ENCODE measurements at regions not wholly inside any gene's neighbourhood (a gene's known extent, or its start where the extent isn't known, plus 50 kb on each side); places are given as distances from the start of the nearest gene placed in this dataset.

DNA sequence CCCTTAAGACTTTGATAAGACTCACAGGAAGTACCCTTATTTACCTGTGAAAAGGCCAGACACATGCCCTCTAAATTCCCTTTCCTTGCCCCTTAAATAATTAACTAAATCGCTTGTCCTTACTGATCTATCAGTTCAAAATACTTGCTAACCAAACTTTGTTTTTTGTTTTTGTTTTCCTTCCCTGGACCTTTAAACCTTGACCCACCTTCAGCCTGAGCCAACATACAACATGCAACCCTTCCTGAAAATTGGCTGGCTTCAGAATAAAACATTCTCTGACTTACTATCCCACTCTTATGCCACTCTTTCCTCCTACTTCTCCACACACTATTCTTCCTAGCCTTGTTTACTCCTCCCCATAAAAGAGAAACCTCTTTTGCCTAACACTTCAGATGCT is 448.1 kb upstream of the TRAM1L1 start:
- POLR2A ChIA-PET = no interaction called here
- BruUV-seq (replicated peaks) = no TSS peak

DNA sequence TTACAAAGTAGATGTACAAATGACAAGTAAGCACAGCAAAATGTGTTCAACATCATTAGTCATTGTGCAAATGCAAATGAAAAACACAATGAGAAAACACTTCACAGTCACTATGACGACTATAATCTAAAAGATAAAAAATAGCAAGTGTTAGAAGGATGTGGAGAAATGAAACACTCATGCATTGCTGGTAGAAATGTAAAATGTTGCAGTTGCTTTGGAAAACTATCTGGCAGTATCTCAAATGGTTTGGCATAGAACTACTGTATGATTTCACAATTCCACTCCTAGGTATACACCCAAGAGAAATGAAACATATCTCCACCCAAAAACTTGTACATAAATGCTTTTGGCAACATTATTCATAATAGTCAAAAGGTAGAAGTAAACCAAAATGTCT is 459.7 kb upstream of the TRAM1L1 start:
- Mint-ChIP-seq H3K27ac (ENCODE audit: unreplicated experiment) (no peak overlapping the region), H3K9me3 (ENCODE audit: unreplicated experiment) (no peaks in the 10 kb centered on the region), H3K4me3 (ENCODE audit: unreplicated experiment) (no peak overlapping the region), H3K4me1 (ENCODE audit: low read depth, unreplicated experiment) (no peaks in the 10 kb centered on the region), H3K36me3 (ENCODE audit: insufficient read depth, unreplicated experiment) (no peaks in the 10 kb centered on the region), H3K27me3 (ENCODE audit: insufficient read depth, unreplicated experiment) (no peaks in the 10 kb centered on the region)
- Histone ChIP-seq H3K9me3 (no peaks in the 10 kb centered on the region), H3K4me1 (no peaks in the 10 kb centered on the region), H3K4me3 (ENCODE audit: low read depth, low read length) (no peak overlapping the region), H3K27me3 (replicated peaks; ENCODE audit: control insufficient read depth, insufficient read depth, low read length) (no peaks in the 10 kb centered on the region), H3K36me3 (ENCODE audit: control insufficient read depth, insufficient read depth, low read length) (no peaks in the 10 kb centered on the region)
- ChIA-PET POLR2A (no interaction called here), CTCF (no interaction called here)
- BruUV-seq (replicated peaks) = no TSS peak
- intact Hi-C loops (cut with micrococcal nuclease; ENCODE audit: unreplicated experiment) = no loop called here
- DNase-seq = no peak
- TF ChIP-seq, protein P1, sequence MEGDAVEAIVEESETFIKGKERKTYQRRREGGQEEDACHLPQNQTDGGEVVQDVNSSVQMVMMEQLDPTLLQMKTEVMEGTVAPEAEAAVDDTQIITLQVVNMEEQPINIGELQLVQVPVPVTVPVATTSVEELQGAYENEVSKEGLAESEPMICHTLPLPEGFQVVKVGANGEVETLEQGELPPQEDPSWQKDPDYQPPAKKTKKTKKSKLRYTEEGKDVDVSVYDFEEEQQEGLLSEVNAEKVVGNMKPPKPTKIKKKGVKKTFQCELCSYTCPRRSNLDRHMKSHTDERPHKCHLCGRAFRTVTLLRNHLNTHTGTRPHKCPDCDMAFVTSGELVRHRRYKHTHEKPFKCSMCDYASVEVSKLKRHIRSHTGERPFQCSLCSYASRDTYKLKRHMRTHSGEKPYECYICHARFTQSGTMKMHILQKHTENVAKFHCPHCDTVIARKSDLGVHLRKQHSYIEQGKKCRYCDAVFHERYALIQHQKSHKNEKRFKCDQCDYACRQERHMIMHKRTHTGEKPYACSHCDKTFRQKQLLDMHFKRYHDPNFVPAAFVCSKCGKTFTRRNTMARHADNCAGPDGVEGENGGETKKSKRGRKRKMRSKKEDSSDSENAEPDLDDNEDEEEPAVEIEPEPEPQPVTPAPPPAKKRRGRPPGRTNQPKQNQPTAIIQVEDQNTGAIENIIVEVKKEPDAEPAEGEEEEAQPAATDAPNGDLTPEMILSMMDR (IDR thresholded peaks at IDR 0.05; ENCODE audit: insufficient read depth in 1 of 2, low read depth in 1 of 2, low read length in 1 of 2, severe bottlenecking in 1 of 2, unreplicated experiment in 1 of 2) = no peak

More for the DNA sequence above, 448.1 kb upstream of the TRAM1L1 start:
- no peaks in the 10 kb centered on the region for H3K27me3 ChIP-seq (replicated peaks; ENCODE audit: control insufficient read depth, insufficient read depth, low read length)
- TF ChIP-seq, protein P1 (IDR thresholded peaks at IDR 0.05; ENCODE audit: insufficient read depth in 1 of 2, low read depth in 1 of 2, low read length in 1 of 2, severe bottlenecking in 1 of 2, unreplicated experiment in 1 of 2) = no peak
- Mint-ChIP-seq H3K9me3 (ENCODE audit: unreplicated experiment) (no peaks in the 10 kb centered on the region), H3K4me3 (ENCODE audit: unreplicated experiment) (no peak overlapping the region), H3K27ac (ENCODE audit: unreplicated experiment) (no peak overlapping the region), H3K27me3 (ENCODE audit: insufficient read depth, unreplicated experiment) (peaks cover 5% of the 10 kb centered on the region), H3K4me1 (ENCODE audit: low read depth, unreplicated experiment) (no peaks in the 10 kb centered on the region), H3K36me3 (ENCODE audit: insufficient read depth, unreplicated experiment) (no peaks in the 10 kb centered on the region)
- CTCF ChIA-PET = no interaction called here
- H3K36me3 ChIP-seq (ENCODE audit: control insufficient read depth, insufficient read depth, low read length) = no peaks in the 10 kb centered on the region
- intact Hi-C loops (cut with micrococcal nuclease; ENCODE audit: unreplicated experiment) = no loop called here
- no peak for DNase-seq
- H3K4me1 ChIP-seq = no peaks in the 10 kb centered on the region
- no peaks in the 10 kb centered on the region for H3K9me3 ChIP-seq
- H3K4me3 ChIP-seq (ENCODE audit: low read depth, low read length) = no peak overlapping the region

DNA sequence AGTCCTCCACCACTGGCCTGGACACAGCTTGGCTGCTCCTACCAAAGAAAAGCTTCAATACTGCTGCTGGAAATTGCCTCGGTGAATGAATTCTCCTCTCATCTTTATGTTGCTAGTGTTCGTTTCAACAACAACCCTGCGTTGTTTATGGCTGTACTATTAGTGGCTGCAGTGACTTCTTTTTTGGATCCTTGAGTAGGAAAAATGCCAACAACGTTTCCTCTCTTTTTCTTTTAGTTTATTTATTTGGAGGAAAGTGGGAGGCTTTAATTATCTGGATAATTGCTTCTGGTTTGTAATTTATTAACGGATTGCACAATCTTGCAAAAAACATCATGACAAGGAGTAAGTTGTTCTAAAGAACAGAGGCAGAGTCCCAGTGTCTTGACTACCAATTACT is 464.1 kb upstream of the TRAM1L1 start:
- BruUV-seq (replicated peaks) = no TSS peak

More for the DNA sequence above, 464.1 kb upstream of the TRAM1L1 start:
- no peaks in the 10 kb centered on the region for H3K4me1 ChIP-seq
- CTCF ChIA-PET = no interaction called here
- peaks cover 4% of the 10 kb centered on the region for H3K27me3 Mint-ChIP-seq (ENCODE audit: insufficient read depth, unreplicated experiment)
- no peaks in the 10 kb centered on the region for H3K36me3 Mint-ChIP-seq (ENCODE audit: insufficient read depth, unreplicated experiment)
- intact Hi-C loops (cut with micrococcal nuclease; ENCODE audit: unreplicated experiment) = no loop called here
- no peak overlapping the region for H3K27ac Mint-ChIP-seq (ENCODE audit: unreplicated experiment)
- no peak for DNase-seq
- H3K9me3 Mint-ChIP-seq (ENCODE audit: unreplicated experiment) = no peaks in the 10 kb centered on the region
- no peaks in the 10 kb centered on the region for H3K4me1 Mint-ChIP-seq (ENCODE audit: low read depth, unreplicated experiment)
- no peaks in the 10 kb centered on the region for H3K9me3 ChIP-seq
- no peaks in the 10 kb centered on the region for H3K36me3 ChIP-seq (ENCODE audit: control insufficient read depth, insufficient read depth, low read length)
- POLR2A ChIA-PET = no interaction called here
- H3K4me3 Mint-ChIP-seq (ENCODE audit: unreplicated experiment) = no peak overlapping the region
- no peak overlapping the region for H3K4me3 ChIP-seq (ENCODE audit: low read depth, low read length)
- no peaks in the 10 kb centered on the region for H3K27me3 ChIP-seq (replicated peaks; ENCODE audit: control insufficient read depth, insufficient read depth, low read length)
- TF ChIP-seq, protein P1 (IDR thresholded peaks at IDR 0.05; ENCODE audit: insufficient read depth in 1 of 2, low read depth in 1 of 2, low read length in 1 of 2, severe bottlenecking in 1 of 2, unreplicated experiment in 1 of 2) = no peak
